Stimulated activated CD4-positive, alpha-beta T cell treated with anti-CD3 and anti-CD28 coated beads, Interleukin-2, amount 100 ng/mL, for 24 hours (primary cell): ENCODE measurements at regions not wholly inside any gene's neighbourhood (a gene's known extent, or its start where the extent isn't known, plus 50 kb on each side); places are given as distances from the start of the nearest gene placed in this dataset.

ENCODE experiments used
- DNase-seq, 2 donors: peaks; one replicate each; pipeline ENCODE4 v3.0.0-alpha.2; 2020

DNA sequence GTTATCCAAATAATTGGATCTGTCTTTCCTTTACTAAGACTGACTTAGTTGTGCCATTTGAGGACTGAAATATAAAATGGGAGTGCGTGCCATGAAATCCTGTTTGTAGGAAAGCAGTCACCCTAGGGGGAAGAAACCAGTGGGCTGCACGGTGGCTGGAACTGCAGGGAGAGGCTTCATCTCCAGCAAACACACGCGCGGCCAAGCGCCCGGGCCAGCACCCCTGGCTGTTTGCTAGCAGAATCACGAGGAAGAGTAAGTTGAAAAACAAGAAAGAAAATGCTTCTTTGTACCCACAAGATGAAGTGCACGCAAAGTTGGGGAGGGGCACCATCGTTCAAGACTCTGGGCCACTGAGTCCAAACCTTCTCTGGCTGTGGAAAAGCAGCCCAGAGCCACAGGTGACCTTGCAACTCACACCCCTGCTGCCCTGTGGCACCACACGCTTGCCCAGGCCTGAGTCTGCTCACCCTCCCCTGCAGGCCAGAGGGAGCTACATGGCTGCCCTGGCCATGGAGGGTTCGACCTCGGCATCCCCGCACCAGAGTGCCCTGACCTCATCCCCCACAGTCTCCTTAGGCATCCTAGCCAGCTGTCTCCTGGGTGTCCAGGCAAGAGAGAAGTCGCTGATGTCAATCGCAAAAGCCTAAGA lies 55.2 kb downstream of the IRX2 start:
- DNase-seq: no peak

DNA sequence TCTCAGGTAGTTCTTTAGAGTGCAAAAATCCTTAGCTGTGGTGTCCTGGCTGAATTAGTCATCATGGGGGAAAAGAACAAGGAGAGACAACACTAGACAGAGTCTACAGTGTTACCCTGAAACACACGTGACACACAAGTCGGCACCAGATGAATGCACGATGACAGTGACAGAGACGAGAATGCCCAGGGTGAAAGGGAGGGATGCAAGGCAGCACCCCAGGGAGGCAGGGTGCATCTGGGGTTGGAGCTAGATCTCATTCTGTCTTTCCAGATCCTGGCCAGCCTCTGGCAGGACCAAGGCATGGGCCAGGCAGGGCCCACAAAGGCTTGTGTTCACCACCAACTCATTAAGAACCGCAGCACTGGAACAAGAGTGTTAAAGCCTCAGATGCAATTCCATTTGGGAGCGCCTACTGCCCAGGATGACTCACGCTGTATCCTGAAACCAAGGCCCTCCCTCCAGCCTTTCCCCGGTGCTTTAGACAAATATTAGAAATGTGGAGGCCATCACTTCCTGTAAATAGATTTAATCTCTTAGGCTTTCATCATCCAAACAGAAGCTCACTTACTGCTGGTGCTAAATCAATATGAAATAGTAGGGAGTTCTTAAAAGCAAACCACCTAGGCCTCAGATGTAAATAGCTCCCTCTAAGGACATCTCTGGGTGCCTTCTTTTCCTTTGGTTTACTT lies 56.1 kb downstream of the IRX2 start:
- no peak for DNase-seq

- DNase-seq: no peak
These were observed 59.9 kb downstream of the IRX2 start for GRCh38 chr5:2691530-2691929.

DNA sequence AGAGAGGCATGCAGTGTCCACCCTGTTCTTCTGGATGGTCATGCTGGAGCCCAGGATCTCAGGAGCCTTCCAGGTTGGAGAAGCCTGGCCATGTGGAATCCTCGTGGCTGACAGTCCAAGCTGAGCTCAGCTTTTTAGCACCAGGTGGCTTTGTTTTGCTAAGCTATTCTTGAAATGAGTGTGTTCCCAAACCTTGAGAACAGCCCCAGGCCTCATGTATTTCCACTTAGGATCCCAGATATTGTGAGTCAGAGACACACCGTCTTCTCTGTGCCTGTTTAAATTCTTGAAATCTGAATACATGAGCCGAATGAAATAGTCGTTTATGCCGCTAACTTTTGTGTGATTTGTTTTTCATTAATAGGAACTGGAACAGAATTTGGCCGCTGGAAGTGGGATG lies 61.2 kb downstream of the IRX2 start:
- no peak for DNase-seq

GRCh38 chr5:2688586-2688985 lies 62.9 kb downstream of the IRX2 start:
- no peak for DNase-seq

DNA sequence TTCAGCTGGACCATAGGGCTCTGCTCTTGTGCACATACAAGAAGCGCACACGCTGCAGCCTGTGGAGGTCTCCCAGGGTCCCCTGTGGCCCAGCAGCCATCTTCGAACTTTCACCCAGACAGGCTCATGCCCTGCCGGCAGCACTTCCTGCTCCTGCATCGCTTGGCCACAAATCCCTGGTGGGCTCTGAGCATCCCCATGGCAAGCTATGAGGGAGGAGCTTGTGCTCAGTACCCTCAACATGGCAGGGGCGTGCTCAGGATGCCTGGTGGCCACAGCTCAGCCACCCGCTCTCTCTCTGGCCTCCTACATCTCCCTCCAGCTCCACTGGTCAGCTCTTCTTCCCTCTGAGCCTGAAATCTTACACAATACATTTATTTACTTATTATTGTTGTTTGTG lies 63.7 kb downstream of the IRX2 start:
- DNase-seq: no peak

DNA sequence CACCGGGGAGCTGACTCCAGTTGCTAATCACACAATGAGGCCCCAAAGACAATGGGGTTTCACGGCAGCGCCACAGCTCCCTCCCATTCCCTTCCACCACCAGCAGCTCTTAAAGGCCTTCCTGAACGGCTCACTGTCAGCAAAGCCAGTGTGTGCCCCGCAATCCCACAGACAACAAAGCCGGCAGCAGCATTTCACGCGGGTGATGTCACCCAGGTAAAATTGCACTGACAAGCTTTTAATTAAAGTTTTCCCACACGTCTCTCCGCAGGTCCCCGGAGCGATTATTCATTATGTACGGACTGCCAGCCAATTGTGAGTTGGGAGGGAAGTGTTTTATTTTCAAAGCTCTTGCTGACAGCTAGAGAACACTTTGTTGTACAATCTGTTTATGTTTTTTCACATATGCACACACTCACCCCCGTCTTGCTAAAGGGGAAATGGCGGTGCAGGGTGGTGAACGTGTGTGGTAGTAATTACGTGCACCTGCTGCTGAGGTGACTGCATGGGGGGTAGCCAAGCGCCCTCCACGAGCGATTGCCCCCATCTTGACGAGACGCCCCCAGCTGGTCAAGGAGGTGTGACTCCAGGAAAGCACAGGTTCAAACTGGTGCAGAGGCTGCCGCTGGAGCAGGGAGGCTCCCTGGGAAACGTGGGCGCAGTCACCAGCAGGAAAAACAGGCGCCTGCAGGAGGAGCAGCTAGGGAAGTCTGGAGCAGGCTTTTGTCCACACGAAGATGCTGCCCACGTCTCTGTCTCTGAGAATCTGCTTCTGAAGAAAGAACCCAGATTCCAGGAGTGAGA lies 65.0 kb downstream of the IRX2 start:
- no peak for DNase-seq

- DNase-seq: no peak
These were observed 65.7 kb downstream of the IRX2 start for GRCh38 chr5:2685651-2686272.

- DNase-seq: no peak
These were observed 66.9 kb downstream of the IRX2 start for GRCh38 chr5:2684606-2685005.

DNA sequence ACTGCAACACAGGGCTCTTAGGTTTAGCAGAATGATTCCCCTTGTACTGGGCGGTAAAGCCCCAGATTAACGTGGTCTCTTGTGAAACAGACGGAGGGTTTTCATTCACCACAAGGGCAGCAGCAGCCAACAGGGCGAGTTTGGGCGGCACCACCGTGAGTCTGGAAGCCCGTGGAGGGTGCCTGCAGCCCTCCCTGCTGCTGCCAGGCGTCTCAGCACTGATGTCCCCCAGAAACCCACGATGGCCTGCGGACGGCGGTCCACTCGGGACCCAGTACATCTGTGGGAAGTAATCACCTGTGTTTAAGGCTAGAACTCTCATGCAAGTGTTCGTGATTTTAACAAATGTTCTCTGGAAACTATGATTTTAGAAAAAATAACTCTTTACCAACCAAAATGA lies 67.8 kb downstream of the IRX2 start:
- DNase-seq: no peak

DNA sequence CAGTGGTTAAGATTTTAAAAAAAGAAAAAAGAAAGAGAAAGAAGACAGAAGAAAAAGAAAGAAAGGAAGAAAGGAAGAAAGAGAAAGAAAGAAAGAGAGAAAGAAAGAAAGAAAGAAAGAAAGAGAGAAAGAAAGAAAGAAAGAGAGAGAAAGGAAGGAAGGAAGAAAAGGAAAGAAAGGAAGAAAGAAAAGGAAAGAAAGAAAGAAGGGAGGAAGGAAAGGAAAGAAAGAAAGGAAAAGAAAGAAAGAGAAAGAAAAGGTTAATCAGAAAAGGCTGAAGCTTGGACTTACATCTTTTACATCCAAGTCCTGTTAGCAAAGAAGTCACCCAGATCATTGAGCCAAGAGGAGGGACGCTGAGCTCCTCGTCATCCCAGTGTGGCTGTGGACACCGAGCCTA lies 70.0 kb downstream of the IRX2 start:
- DNase-seq: no peak

GRCh38 chr5:2680979-2681378 lies 70.5 kb downstream of the IRX2 start:
- no peak for DNase-seq

GRCh38 chr5:2677689-2678088 lies 73.8 kb downstream of the IRX2 start:
- no peak for DNase-seq

DNA sequence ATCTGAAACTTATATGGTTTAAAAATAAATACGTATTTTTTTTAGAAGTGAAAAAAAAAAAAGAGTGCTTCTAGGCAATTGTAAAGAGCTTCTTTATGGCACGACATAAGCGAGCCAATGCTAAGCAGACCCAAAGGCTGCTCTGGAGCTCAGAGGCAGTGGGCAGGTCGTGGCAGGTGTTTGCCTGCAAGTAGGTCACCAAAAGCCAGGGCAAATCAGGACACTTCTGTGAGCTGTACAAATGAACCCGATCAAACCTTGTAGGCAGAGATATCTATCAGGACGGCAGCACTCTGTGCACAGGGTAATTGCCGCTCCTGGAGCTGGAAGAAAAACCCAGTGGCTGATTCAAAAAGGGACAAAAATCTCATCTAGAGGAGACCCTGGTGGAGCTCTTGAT lies 75.9 kb downstream of the IRX2 start:
- DNase-seq: no peak

GRCh38 chr5:2674456-2674855 lies 77.0 kb downstream of the IRX2 start:
- DNase-seq: no peak

GRCh38 chr5:2670940-2671339 lies 80.5 kb downstream of the IRX2 start:
- DNase-seq: no peak

DNA sequence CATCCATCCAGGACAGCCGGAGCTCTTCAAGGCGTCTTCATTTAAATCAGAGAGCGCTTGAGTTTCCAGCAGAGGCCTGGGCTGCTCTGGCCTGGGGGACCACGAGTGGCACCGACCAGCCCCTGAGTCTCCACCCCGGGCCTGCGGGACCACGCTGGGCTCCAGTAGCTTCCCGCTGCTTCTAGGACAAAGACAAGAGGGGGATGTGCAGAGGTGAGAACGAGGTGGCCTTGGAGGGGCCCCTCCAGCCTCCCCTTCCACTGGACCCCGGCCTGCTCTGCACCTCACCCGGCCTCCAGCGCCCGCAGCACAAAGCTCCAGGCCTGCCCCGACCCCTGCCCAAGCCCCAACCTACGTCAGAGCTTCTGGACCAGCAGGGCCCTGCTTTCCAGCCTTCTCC lies 81.6 kb downstream of the IRX2 start:
- DNase-seq: no peak

GRCh38 chr5:2669259-2669658 lies 82.2 kb downstream of the IRX2 start:
- no peak for DNase-seq

DNA sequence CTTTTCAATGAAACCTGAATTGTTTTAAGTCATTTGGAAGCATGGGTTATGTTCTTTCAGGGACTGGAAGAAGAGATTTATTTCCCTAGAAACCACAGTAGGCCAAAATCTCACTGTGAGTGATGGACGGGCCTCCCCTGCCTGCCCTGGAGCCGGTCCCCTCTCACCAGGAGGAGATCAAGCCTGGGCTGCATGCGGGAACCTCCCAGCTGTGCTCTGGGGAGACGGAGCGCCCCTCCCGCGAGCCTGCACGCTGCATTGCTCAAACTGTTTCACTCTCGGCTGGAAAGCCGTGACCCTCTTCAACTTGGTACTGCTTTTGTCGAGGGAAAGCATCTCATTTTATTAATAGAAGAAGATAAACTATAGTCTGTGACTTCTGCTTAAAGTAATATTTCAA lies 85.4 kb downstream of the IRX2 start:
- DNase-seq: no peak

GRCh38 chr5:2663489-2663888 lies 88.0 kb downstream of the IRX2 start:
- no peak for DNase-seq

GRCh38 chr5:2660315-2660714 lies 91.2 kb downstream of the IRX2 start:
- no peak for DNase-seq

- DNase-seq: no peak
These were observed 92.5 kb downstream of the IRX2 start for GRCh38 chr5:2658881-2659470.

GRCh38 chr5:2658447-2658846 lies 93.0 kb downstream of the IRX2 start:
- no peak for DNase-seq
